SK-N-SH treated with all-trans-retinoic acid at 6 μM for 48 hours (cell line): ENCODE measurements at regions not wholly inside any gene's neighbourhood (a gene's known extent, or its start where the extent isn't known, plus 50 kb on each side); places are given as distances from the start of the nearest gene placed in this dataset.

ENCODE experiments used
- ATAC-seq: fragments of 200-7000 bp; cut with Tn5 transposase; 3 replicates; pipeline ENCODE4 v1.9.1; 2020; ENCODE audit warnings: mild to moderate bottlenecking, moderate library complexity
- BACH2 ChIP-seq: fragments of 250-450 bp; sonication (Bioruptor Pico); IDR thresholded peaks from 2 replicates; pipeline ENCODE4 v1.9.0; 2021; ENCODE audit warnings: mild to moderate bottlenecking, borderline replicate concordance
- CSDC2 ChIP-seq: fragments of 250-450 bp; sonication (Bioruptor Pico); IDR thresholded peaks from 2 replicates; pipeline ENCODE4 v1.5.0; 2020; ENCODE audit warnings: mild to moderate bottlenecking, moderate library complexity
- ESRRG ChIP-seq: fragments of 250-450 bp; sonication (Bioruptor Pico); IDR thresholded peaks from 2 replicates; pipeline ENCODE4 v1.6.1; 2021; ENCODE audit warnings: mild to moderate bottlenecking
- GLIS3 ChIP-seq: fragments of 250-450 bp; sonication (Bioruptor Pico); IDR thresholded peaks from 2 replicates; pipeline ENCODE4 v1.5.0; 2020; ENCODE audit warnings: mild to moderate bottlenecking, moderate library complexity
- ISL1 ChIP-seq: fragments of 250-450 bp; sonication (Bioruptor Pico); IDR thresholded peaks from 2 replicates; pipeline ENCODE4 v2.1.2; 2022; ENCODE audit warnings: mild to moderate bottlenecking, moderate library complexity
- PPARA ChIP-seq: fragments of 250-450 bp; sonication (Bioruptor Pico); IDR thresholded peaks from 2 replicates; pipeline ENCODE4 v1.5.0; 2020; ENCODE audit warnings: mild to moderate bottlenecking, borderline replicate concordance
- RARB ChIP-seq: fragments of 250-450 bp; sonication (Bioruptor Pico); IDR thresholded peaks from 2 replicates; pipeline ENCODE4 v1.8.0; 2021; ENCODE audit warnings: mild to moderate bottlenecking, moderate library complexity
- SNAI2 ChIP-seq: fragments of 250-450 bp; sonication (Bioruptor Pico); IDR thresholded peaks from 2 replicates; pipeline ENCODE4 v1.5.0; 2020; ENCODE audit warnings: mild to moderate bottlenecking, moderate library complexity
- TCF4 ChIP-seq: fragments of 250-450 bp; sonication (Bioruptor Pico); IDR thresholded peaks from 2 replicates; pipeline ENCODE4 v1.8.0; 2021; ENCODE audit warnings: mild to moderate bottlenecking, moderate library complexity, borderline replicate concordance
- TOX ChIP-seq: fragments of 250-450 bp; sonication (Bioruptor Pico); IDR thresholded peaks from 2 replicates; pipeline ENCODE4 v1.8.0; 2021; ENCODE audit warnings: mild to moderate bottlenecking, moderate library complexity, borderline replicate concordance
- ZFP30 ChIP-seq: fragments of 450-650 bp; formaldehyde crosslinking; IDR thresholded peaks from 2 replicates; pipeline ENCODE4 v1.5.0; 2022; ENCODE audit warnings: mild to moderate bottlenecking, moderate library complexity
- ZNF565 ChIP-seq: fragments of 450-650 bp; formaldehyde crosslinking; conservative IDR thresholded peaks from 2 replicates; pipeline ENCODE4 v1.5.0; 2020; ENCODE audit warnings: low read depth, mild to moderate bottlenecking, moderate library complexity
- ZNF70 ChIP-seq: fragments of 450-650 bp; formaldehyde crosslinking; IDR thresholded peaks from 2 replicates; pipeline ENCODE4 v1.5.0; 2020; ENCODE audit warnings: mild to moderate bottlenecking, moderate library complexity
- ZNF8 ChIP-seq: fragments of 450-650 bp; formaldehyde crosslinking; IDR thresholded peaks from 2 replicates; pipeline ENCODE4 v1.5.0; 2020; ENCODE audit warnings: mild to moderate bottlenecking, moderate library complexity
- TF ChIP-seq, protein P1 (sequence below): fragments of 250-450 bp; sonication (Bioruptor Pico); IDR thresholded peaks from 2 replicates; pipeline ENCODE4 v1.5.1; 2020; ENCODE audit warnings: low read depth, mild to moderate bottlenecking, moderate library complexity
- TF ChIP-seq, protein P2 (sequence below): fragments of 250-450 bp; sonication (Bioruptor Pico); IDR thresholded peaks from 2 replicates; pipeline ENCODE4 v1.5.1; 2021; ENCODE audit warnings: mild to moderate bottlenecking, moderate library complexity
- TF ChIP-seq, protein P3 (sequence below): fragments of 250-450 bp; sonication (Bioruptor Pico); IDR thresholded peaks from 2 replicates; pipeline ENCODE4 v1.5.0; 2020; ENCODE audit warnings: mild to moderate bottlenecking, moderate library complexity
- TF ChIP-seq, protein P4 (sequence below): fragments of 250-450 bp; sonication (Bioruptor Pico); IDR thresholded peaks from 2 replicates; pipeline ENCODE4 v1.8.0; 2020; ENCODE audit warnings: mild to moderate bottlenecking, moderate library complexity, borderline replicate concordance

DNA sequence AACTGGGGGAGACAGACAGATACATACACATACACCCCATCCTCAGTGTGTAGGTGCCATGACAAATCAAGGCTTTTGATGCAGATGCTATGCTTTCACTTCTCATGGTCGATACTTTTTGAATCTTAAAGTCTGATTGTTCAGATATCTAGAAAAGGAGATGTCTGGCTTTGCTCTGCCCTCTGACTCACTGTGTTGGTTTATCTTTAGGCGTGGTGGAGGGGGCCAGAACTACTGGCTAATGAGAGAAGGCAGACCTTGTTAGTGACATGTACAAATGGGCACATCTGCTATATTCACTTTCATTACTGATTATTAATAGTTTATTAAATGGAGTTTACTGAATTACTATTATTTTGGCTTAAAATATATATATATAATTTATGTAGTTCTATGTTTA lies 444.3 kb upstream of the RGS6 start:
- ATAC-seq, result peak; percentile 55

DNA sequence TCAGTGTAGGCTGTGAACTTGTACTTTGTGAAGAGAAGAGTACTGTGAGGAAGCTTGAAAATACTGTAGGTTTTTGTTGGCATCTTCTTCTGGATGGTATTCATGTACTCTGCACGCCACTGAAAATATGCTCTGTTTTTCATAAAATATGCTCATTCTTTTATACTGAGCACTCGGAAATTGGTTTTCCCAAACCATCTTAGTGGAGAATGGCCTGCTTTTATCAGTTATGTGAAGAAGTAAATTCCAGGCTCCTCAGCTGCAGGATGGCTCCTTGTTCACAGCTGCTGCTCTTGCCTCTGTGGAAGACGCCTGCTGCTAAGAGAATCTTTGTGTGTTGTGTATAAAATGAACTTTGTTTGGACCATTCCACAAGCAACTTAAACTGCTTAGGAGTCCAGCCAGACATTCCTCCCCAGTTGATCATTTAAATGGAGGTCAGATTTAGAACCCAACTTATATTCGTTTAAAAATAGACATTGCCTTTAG lies 443.5 kb upstream of the RGS6 start:
- TF ChIP-seq, protein P1, sequence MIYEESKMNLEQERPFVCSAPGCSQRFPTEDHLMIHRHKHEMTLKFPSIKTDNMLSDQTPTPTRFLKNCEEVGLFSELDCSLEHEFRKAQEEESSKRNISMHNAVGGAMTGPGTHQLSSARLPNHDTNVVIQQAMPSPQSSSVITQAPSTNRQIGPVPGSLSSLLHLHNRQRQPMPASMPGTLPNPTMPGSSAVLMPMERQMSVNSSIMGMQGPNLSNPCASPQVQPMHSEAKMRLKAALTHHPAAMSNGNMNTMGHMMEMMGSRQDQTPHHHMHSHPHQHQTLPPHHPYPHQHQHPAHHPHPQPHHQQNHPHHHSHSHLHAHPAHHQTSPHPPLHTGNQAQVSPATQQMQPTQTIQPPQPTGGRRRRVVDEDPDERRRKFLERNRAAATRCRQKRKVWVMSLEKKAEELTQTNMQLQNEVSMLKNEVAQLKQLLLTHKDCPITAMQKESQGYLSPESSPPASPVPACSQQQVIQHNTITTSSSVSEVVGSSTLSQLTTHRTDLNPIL, result no peak
- no peak for TF ChIP-seq BACH2 (CRISPR knock-in tag)
- TF ChIP-seq, protein P2, sequence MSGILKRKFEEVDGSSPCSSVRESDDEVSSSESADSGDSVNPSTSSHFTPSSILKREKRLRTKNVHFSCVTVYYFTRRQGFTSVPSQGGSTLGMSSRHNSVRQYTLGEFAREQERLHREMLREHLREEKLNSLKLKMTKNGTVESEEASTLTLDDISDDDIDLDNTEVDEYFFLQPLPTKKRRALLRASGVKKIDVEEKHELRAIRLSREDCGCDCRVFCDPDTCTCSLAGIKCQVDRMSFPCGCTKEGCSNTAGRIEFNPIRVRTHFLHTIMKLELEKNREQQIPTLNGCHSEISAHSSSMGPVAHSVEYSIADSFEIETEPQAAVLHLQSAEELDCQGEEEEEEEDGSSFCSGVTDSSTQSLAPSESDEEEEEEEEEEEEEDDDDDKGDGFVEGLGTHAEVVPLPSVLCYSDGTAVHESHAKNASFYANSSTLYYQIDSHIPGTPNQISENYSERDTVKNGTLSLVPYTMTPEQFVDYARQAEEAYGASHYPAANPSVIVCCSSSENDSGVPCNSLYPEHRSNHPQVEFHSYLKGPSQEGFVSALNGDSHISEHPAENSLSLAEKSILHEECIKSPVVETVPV (CRISPR knock-in tag), result no peak
- 0 out of 2 replicates have a peak, but pooled peaks have one; percentile 5 for TF ChIP-seq ISL1 (CRISPR knock-in tag)
- peak; percentile 63 for ATAC-seq

More for the DNA sequence above, 444.3 kb upstream of the RGS6 start:
- TF ChIP-seq, protein P2 (CRISPR knock-in tag), result no peak

DNA sequence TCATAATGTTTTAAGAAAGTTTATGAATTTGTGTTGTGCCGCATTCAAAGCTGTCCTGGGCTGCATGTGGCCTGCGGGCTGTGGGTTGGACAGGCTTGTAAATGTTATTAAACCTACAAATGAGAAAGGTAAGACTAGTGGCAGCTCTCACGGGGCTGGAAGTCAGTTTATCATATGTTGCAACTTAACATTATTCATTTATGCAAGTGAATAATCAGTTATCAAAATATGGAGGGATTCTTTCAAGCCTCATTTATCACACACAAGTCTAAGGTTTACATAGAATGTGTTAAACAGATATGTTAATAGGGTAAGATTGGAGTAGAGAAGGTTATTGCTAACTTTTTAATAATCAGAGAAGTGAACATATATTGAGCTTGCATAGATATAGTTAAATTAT lies 442.5 kb upstream of the RGS6 start:
- ATAC-seq, result no peak
- TF ChIP-seq, protein P3, sequence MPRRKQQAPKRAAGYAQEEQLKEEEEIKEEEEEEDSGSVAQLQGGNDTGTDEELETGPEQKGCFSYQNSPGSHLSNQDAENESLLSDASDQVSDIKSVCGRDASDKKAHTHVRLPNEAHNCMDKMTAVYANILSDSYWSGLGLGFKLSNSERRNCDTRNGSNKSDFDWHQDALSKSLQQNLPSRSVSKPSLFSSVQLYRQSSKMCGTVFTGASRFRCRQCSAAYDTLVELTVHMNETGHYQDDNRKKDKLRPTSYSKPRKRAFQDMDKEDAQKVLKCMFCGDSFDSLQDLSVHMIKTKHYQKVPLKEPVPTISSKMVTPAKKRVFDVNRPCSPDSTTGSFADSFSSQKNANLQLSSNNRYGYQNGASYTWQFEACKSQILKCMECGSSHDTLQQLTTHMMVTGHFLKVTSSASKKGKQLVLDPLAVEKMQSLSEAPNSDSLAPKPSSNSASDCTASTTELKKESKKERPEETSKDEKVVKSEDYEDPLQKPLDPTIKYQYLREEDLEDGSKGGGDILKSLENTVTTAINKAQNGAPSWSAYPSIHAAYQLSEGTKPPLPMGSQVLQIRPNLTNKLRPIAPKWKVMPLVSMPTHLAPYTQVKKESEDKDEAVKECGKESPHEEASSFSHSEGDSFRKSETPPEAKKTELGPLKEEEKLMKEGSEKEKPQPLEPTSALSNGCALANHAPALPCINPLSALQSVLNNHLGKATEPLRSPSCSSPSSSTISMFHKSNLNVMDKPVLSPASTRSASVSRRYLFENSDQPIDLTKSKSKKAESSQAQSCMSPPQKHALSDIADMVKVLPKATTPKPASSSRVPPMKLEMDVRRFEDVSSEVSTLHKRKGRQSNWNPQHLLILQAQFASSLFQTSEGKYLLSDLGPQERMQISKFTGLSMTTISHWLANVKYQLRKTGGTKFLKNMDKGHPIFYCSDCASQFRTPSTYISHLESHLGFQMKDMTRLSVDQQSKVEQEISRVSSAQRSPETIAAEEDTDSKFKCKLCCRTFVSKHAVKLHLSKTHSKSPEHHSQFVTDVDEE (CRISPR knock-in tag), result no peak
- TF ChIP-seq PPARA (CRISPR knock-in tag) (no peak), ISL1 (CRISPR knock-in tag) (no peak), GLIS3 (CRISPR knock-in tag) (no peak), ESRRG (CRISPR knock-in tag) (no peak), CSDC2 (CRISPR knock-in tag) (no peak), TCF4 (CRISPR knock-in tag) (no peak), RARB (CRISPR knock-in tag) (no peak), ZNF565 (CRISPR knock-in tag) (no peak), ZNF70 (CRISPR knock-in tag) (no peak), BACH2 (CRISPR knock-in tag) (no peak), TOX (CRISPR knock-in tag) (no peak), ZFP30 (CRISPR knock-in tag) (no peak), SNAI2 (CRISPR knock-in tag) (no peak)
- TF ChIP-seq, protein P4, sequence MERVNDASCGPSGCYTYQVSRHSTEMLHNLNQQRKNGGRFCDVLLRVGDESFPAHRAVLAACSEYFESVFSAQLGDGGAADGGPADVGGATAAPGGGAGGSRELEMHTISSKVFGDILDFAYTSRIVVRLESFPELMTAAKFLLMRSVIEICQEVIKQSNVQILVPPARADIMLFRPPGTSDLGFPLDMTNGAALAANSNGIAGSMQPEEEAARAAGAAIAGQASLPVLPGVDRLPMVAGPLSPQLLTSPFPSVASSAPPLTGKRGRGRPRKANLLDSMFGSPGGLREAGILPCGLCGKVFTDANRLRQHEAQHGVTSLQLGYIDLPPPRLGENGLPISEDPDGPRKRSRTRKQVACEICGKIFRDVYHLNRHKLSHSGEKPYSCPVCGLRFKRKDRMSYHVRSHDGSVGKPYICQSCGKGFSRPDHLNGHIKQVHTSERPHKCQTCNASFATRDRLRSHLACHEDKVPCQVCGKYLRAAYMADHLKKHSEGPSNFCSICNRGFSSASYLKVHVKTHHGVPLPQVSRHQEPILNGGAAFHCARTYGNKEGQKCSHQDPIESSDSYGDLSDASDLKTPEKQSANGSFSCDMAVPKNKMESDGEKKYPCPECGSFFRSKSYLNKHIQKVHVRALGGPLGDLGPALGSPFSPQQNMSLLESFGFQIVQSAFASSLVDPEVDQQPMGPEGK, result no peak

DNA sequence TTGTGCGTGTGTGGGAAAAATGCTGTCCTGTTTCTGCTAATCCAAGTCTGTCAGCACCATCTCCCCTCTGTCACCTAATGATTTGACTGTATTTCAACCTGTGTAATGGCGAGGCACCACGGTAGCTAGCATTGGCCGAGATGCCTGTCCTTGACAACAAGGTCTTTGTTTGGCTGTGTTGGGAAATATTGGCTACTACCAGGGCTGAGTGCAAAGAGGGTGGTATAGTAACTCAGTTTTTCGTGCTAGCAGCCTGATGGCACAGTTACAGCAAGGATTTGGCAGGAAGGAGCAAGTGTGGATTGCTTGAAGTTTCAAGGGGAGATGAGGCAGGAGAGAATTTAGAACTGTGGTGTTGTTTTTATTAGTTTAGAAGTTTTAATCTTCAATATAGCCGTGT lies 440.3 kb upstream of the RGS6 start:
- ATAC-seq, result no peak
- no peak for TF ChIP-seq PPARA (CRISPR knock-in tag)

DNA sequence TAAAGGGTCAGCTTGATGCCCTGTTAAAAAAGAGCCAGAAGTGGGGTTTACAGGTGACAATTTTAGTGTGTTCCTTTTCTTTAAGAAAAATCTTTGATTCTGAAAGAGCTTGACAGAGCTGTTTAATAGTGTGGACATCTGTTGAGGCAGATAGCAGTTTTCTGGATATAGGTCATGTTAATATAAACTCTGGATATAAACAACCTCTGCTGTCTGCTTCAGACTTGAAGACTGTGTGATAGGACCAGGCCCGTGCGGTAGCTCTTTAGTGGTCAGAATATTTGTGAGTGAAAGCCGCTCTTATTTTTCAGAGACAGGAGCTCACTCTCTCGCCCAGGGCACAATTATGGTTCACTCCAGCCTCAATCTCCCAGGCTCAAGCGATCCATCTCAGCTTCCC lies 439.9 kb upstream of the RGS6 start:
- no peak for ATAC-seq
- TF ChIP-seq ZNF8 (no peak), PPARA (CRISPR knock-in tag) (no peak), RARB (CRISPR knock-in tag) (no peak), ISL1 (CRISPR knock-in tag) (no peak)
- TF ChIP-seq, protein P1, result no peak
